SU-DHL-6 (cell line): ENCODE measurements at regions not wholly inside any gene's neighbourhood (a gene's known extent, or its start where the extent isn't known, plus 50 kb on each side); places are given as distances from the start of the nearest gene placed in this dataset.

ENCODE experiments used
- H2AFZ ChIP-seq: fragments of 200-600 bp; sonication (generic); 2 replicates; pipeline ENCODE4 v1.6.1; 2014; ENCODE audit warnings: low read depth, mild to moderate bottlenecking, moderate library complexity, mixed read lengths, antibody characterized with exemption, low read length; ENCODE audit not compliant: severe bottlenecking
- H3F3A ChIP-seq: fragments of 200-600 bp; shearing (Covaris generic); 2 replicates; pipeline ENCODE4 v1.6.0; 2016; ENCODE audit warnings: antibody characterized with exemption, mild to moderate bottlenecking; ENCODE audit not compliant: insufficient read depth
- H3K27ac ChIP-seq: fragments of 200-600 bp; sonication (generic); 2 replicates; pipeline ENCODE4 v1.5.1; 2016; ENCODE audit warnings: low read depth, mild to moderate bottlenecking, low read length, moderate library complexity, mixed read lengths
- H3K27me3 ChIP-seq: fragments of 200-600 bp; sonication (generic), shearing (Covaris generic); 2 replicates; pipeline ENCODE4 v1.6.0; 2014; ENCODE audit warnings: mild to moderate bottlenecking, low read length
- H3K36me3 ChIP-seq: fragments of 200-600 bp; sonication (generic); 2 replicates; pipeline ENCODE4 v1.6.1; 2014; ENCODE audit warnings: mild to moderate bottlenecking, low read length, mixed read lengths
- H3K4me2 ChIP-seq: fragments of 300-600, 200-600 bp; shearing (Covaris generic), sonication (generic); 2 replicates; pipeline ENCODE4 v1.6.0; 2014; ENCODE audit warnings: low read length, low read depth, mild to moderate bottlenecking; ENCODE audit not compliant: poor library complexity, severe bottlenecking
- H3K4me3 ChIP-seq: fragments of 200-600 bp; sonication (generic); 2 replicates; pipeline ENCODE4 v1.5.1; 2014; ENCODE audit warnings: antibody characterized with exemption, low read length, mild to moderate bottlenecking, mixed read lengths; ENCODE audit not compliant: insufficient read depth, poor library complexity, severe bottlenecking
- H3K79me2 ChIP-seq: fragments of 200-600 bp; sonication (generic); 2 replicates; pipeline ENCODE4 v1.6.1; 2014; ENCODE audit warnings: mild to moderate bottlenecking, low read length, moderate library complexity; ENCODE audit not compliant: insufficient read depth
- H3K9ac ChIP-seq: fragments of 200-600 bp; sonication (generic); 2 replicates; pipeline ENCODE4 v1.7.0; 2014; ENCODE audit warnings: mild to moderate bottlenecking, low read length
- H3K9me2 ChIP-seq: fragments of 200-600 bp; sonication (generic); replicated peaks from 2 replicates; pipeline ENCODE4 v1.6.1; 2014; ENCODE audit warnings: low read length; ENCODE audit not compliant: insufficient read depth
- H3K9me3 ChIP-seq: fragments of 200-600 bp; sonication (generic); 2 replicates; pipeline ENCODE4 v1.6.1; 2014; ENCODE audit warnings: low read length, mixed read lengths; ENCODE audit not compliant: insufficient read depth
- H4K20me1 ChIP-seq: fragments of 200-600 bp; sonication (generic); 2 replicates; pipeline ENCODE4 v1.6.1; 2014; ENCODE audit warnings: low read depth, mild to moderate bottlenecking, antibody characterized with exemption, low read length, moderate library complexity, mixed read lengths
- EZH2phosphoT487 ChIP-seq: fragments of 200-600 bp; sonication (generic), shearing (Covaris generic); conservative IDR thresholded peaks from 2 replicates; pipeline ENCODE4 v1.6.1; 2018; ENCODE audit warnings: mild to moderate bottlenecking, antibody characterized with exemption, low read length, moderate library complexity, mixed read lengths
- TF ChIP-seq, protein P1 (sequence below): fragments of 200-600 bp; sonication (generic); IDR thresholded peaks from one replicate; pipeline ENCODE4 v1.5.1; 2017; ENCODE audit warnings: antibody characterized with exemption, mild to moderate bottlenecking, low read length, moderate library complexity; ENCODE audit not compliant: insufficient read depth, poor library complexity, severe bottlenecking

DNA sequence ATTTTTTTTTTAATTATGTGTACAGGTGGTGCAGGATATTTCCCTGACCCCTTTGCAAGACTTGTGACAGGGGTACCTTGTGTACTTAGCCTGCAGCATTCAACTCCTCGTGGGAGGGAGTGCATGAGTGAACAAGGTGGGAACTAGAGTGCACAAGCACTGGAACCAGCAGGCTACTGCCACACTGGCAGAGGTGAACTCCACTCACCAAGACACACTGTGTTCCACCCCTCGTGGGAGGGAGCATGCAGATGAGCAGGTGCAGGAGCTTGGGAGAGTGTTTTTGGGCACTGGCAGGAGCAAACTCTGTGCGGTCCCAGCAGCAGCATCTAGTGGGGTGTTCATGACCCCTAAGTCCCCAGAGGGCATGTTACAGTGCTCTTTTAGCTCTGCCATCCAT, 282.7 kb upstream of the PLET1 start:
- H3K4me2 ChIP-seq = no peak overlapping the region
- TF ChIP-seq EZH2phosphoT487 = no peak
- TF ChIP-seq, protein P1, sequence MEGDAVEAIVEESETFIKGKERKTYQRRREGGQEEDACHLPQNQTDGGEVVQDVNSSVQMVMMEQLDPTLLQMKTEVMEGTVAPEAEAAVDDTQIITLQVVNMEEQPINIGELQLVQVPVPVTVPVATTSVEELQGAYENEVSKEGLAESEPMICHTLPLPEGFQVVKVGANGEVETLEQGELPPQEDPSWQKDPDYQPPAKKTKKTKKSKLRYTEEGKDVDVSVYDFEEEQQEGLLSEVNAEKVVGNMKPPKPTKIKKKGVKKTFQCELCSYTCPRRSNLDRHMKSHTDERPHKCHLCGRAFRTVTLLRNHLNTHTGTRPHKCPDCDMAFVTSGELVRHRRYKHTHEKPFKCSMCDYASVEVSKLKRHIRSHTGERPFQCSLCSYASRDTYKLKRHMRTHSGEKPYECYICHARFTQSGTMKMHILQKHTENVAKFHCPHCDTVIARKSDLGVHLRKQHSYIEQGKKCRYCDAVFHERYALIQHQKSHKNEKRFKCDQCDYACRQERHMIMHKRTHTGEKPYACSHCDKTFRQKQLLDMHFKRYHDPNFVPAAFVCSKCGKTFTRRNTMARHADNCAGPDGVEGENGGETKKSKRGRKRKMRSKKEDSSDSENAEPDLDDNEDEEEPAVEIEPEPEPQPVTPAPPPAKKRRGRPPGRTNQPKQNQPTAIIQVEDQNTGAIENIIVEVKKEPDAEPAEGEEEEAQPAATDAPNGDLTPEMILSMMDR = no peak
- H3K9ac ChIP-seq = no peak overlapping the region
- no peaks in the 10 kb centered on the region for H3K79me2 ChIP-seq
- H3K36me3 ChIP-seq = no peaks in the 10 kb centered on the region
- H4K20me1 ChIP-seq = no peaks in the 10 kb centered on the region
- H3K9me2 ChIP-seq = no peaks in the 10 kb centered on the region
- no peaks in the 10 kb centered on the region for H3K27me3 ChIP-seq
- H2AFZ ChIP-seq = no peak overlapping the region
- H3K27ac ChIP-seq = no peak overlapping the region
- H3F3A ChIP-seq = no peaks in the 10 kb centered on the region
- H3K9me3 ChIP-seq = no peaks in the 10 kb centered on the region
- H3K4me3 ChIP-seq = no peak overlapping the region

DNA sequence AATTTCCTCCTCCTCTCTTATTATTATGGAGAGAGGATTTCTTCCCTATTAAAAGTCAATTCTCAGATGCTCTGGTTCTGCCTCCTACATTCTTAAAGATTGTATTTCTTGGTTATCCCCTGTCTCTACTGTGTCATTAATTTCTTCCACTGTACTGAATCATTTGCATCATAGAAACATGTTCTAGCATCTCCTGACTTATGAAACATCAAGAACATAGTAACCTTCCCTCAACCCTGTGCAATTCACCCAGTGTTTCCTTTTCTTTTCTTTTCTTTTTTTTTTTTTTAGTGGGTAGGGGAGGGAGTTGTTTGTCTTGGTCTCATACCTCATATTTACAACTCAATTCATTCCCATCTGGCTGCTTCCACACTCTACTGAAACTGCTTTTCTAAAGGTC, 288.0 kb upstream of the PLET1 start:
- Histone ChIP-seq H4K20me1 (no peaks in the 10 kb centered on the region), H2AFZ (no peak overlapping the region), H3K79me2 (no peaks in the 10 kb centered on the region), H3K36me3 (no peaks in the 10 kb centered on the region), H3K27ac (no peak overlapping the region), H3K9ac (no peak overlapping the region), H3K4me2 (no peak overlapping the region), H3K9me2 (no peaks in the 10 kb centered on the region), H3K27me3 (no peaks in the 10 kb centered on the region), H3K4me3 (no peak overlapping the region), H3F3A (no peaks in the 10 kb centered on the region), H3K9me3 (no peaks in the 10 kb centered on the region)
- no peak for TF ChIP-seq EZH2phosphoT487
- TF ChIP-seq, protein P1 = no peak

DNA sequence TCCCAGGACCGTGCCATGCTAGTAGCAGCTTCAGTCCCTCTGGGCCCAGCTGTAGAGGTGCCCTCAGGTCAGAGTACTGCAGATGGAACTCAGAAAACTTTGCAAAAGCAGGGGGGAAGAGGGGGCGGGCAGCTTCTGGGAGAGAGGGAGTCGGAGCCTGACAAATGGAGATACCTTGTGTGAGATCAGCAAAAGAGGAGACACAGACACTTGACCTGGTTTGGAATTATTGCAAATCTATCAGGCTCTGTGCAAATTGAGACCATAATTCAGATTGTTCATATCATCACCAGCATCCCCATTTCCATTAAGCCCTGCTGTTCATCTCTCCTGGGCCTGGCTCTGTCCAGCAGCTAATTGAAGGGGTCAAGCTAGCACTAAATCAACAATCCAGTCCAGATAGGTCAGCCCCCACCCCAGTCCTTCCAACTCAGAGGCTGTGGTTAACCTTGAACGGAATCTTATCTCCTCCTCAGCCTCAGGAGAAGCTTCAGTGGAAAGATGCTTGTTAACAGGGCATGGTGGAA, 292.6 kb upstream of the PLET1 start:
- Histone ChIP-seq H3K9me2 (no peaks in the 10 kb centered on the region), H3K9ac (no peak overlapping the region), H3K27me3 (no peaks in the 10 kb centered on the region), H4K20me1 (no peaks in the 10 kb centered on the region), H3K79me2 (no peaks in the 10 kb centered on the region), H3F3A (no peaks in the 10 kb centered on the region), H2AFZ (no peak overlapping the region), H3K27ac (no peak overlapping the region), H3K4me2 (no peak overlapping the region), H3K36me3 (no peaks in the 10 kb centered on the region), H3K4me3 (no peak overlapping the region), H3K9me3 (no peaks in the 10 kb centered on the region)
- TF ChIP-seq, protein P1 = no peak
- TF ChIP-seq EZH2phosphoT487 = no peak

DNA sequence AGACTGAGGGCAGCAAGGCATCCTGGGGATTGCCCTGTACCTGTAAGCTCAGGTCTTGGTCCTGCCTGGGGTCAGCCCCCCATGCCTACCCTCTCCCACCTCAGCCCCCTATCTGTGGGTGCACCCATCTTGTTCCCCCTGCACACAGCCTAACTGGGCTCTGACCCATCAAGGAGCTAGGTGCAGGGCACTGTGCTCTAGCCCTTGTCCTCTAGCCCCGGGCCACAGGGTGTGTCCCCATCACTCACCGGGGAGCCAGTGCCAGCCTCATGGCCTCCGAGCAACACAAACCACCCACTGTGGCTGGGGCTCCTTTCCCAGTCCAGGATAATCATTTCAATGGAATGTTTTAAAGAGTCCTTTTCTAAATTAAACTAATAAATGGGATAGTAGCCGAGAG, 293.9 kb upstream of the PLET1 start:
- Histone ChIP-seq H3K9me2 (no peaks in the 10 kb centered on the region), H3K9me3 (no peaks in the 10 kb centered on the region), H3K4me2 (no peak overlapping the region), H3K27ac (no peak overlapping the region), H2AFZ (no peak overlapping the region), H3F3A (no peaks in the 10 kb centered on the region), H3K27me3 (no peaks in the 10 kb centered on the region), H4K20me1 (no peaks in the 10 kb centered on the region), H3K9ac (no peak overlapping the region), H3K4me3 (no peak overlapping the region), H3K36me3 (no peaks in the 10 kb centered on the region), H3K79me2 (no peaks in the 10 kb centered on the region)
- TF ChIP-seq, protein P1 = no peak
- TF ChIP-seq EZH2phosphoT487 = no peak
